Stimulated activated CD4-positive, alpha-beta T cell treated with anti-CD3 and anti-CD28 coated beads, Interleukin-4, amount 100 ng/mL, for 1 hour (primary cell): ENCODE measurements at regions not wholly inside any gene's neighbourhood (a gene's known extent, or its start where the extent isn't known, plus 50 kb on each side); places are given as distances from the start of the nearest gene placed in this dataset.

ENCODE experiments used
- DNase-seq: peaks from one replicate; pipeline ENCODE4 v3.0.0-alpha.2; 2020

GRCh38 chr15:62591842-62592838 lies 427.1 kb upstream of the C2CD4B start:
- DNase-seq = no peak

GRCh38 chr15:62592920-62593319 lies 427.8 kb upstream of the C2CD4B start:
- no peak for DNase-seq

- DNase-seq = no peak
Measured at GRCh38 chr15:62593681-62594399, 428.8 kb upstream of the C2CD4B start.

- no peak for DNase-seq
Measured at GRCh38 chr15:62598217-62598616, 433.1 kb upstream of the C2CD4B start.

- DNase-seq = no peak
Measured at GRCh38 chr15:62599791-62600777, 435.0 kb upstream of the C2CD4B start.

GRCh38 chr15:62601777-62602545 lies 436.9 kb upstream of the C2CD4B start:
- DNase-seq = no peak

- DNase-seq = no peak
Measured at GRCh38 chr15:62603742-62604141, 438.7 kb upstream of the C2CD4B start.

GRCh38 chr15:62605282-62605681 lies 437.3 kb upstream of the TPM1 start:
- no peak for DNase-seq

GRCh38 chr15:62606376-62607113 lies 436.0 kb upstream of the TPM1 start:
- no peak for DNase-seq

- DNase-seq = no peak
Measured at GRCh38 chr15:62607114-62607462, 435.5 kb upstream of the TPM1 start.

GRCh38 chr15:62607643-62608042 lies 434.9 kb upstream of the TPM1 start:
- no peak for DNase-seq

GRCh38 chr15:62608369-62608768 lies 434.2 kb upstream of the TPM1 start:
- no peak for DNase-seq

GRCh38 chr15:62610265-62610869 lies 432.2 kb upstream of the TPM1 start:
- no peak for DNase-seq

GRCh38 chr15:62611002-62611401 lies 431.5 kb upstream of the TPM1 start:
- DNase-seq = no peak

GRCh38 chr15:62612183-62612733 lies 430.3 kb upstream of the TPM1 start:
- no peak for DNase-seq

- no peak for DNase-seq
Measured at GRCh38 chr15:62612771-62613170, 429.8 kb upstream of the TPM1 start.

GRCh38 chr15:62616746-62617145 lies 425.8 kb upstream of the TPM1 start:
- DNase-seq = no peak

GRCh38 chr15:62617741-62618140 lies 424.8 kb upstream of the TPM1 start:
- DNase-seq = no peak

- DNase-seq = no peak
Measured at GRCh38 chr15:62618432-62618831, 424.1 kb upstream of the TPM1 start.

GRCh38 chr15:62618846-62619504 lies 423.6 kb upstream of the TPM1 start:
- no peak for DNase-seq
